CD4-positive, alpha-beta T cell treated with Interleukin-10 for 1 hour (primary cell): ENCODE measurements at regions not wholly inside any gene's neighbourhood (a gene's known extent, or its start where the extent isn't known, plus 50 kb on each side); places are given as distances from the start of the nearest gene placed in this dataset.
"Not testable (repeated sequence)": the region's sequence is repeated elsewhere in the genome, so short reads cannot be mapped to it uniquely, and the experiment has no call there.

Experiments
- DNase-seq: peaks from one replicate; pipeline ENCODE4 v3.0.0-alpha.2; 2020

DNA sequence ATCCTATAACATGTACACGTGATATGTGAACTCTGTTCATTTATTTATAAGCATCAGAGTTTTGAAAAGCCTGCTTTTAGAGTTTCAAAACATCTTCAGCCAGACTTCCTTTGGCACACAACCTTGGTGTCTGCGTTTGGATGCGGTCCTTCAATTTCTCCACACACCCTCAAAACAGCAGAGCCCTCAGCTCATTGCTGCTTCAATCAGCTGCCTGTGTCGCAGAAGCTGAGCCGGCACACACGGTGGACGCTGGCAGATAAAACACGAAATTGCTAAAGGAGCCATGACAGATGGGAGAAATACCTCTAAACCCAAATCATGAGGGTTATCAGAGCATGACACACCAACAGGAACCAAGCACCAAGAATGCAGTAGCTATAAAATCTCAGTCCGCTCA, 396.4 kb upstream of the AKR1E2 start:
- DNase-seq, result no peak

DNA sequence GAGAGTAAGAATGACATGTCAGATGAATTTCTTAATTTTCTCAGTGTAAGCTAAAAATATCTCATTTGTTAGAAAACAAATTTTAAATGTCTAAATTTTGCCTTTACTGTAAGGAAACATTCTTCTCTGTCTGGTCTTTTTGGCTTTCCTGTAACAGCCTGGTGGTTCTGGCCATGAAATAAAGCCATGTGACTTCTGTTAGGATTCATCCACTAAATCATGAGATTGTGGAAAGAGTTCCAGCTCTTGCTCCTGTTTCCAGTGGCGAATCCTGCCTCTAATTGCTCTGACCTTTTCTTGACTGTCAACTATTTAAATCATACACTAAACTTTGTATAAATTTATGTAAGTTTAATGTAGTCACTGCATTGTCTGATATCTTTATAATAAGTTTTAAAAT, 398.5 kb upstream of the AKR1E2 start:
- no peak for DNase-seq

DNA sequence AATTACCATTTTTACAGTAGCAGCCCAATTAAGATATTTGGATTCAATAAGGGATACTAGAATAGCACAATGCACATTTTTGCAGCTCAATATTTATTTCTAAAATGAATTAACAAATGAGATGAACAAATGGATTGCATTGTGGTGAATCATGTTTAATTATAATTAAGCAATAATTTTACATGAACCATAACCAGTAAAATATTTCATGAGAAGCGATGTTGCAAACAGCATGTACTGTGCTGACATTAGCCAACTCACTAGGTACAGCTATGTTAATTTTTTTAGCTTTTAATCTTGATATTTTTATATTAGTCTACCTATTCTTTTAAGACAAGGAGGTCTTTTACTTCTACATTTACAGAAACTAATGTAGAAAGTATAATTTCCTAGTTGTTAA, 399.1 kb upstream of the AKR1E2 start:
- no peak for DNase-seq

DNA sequence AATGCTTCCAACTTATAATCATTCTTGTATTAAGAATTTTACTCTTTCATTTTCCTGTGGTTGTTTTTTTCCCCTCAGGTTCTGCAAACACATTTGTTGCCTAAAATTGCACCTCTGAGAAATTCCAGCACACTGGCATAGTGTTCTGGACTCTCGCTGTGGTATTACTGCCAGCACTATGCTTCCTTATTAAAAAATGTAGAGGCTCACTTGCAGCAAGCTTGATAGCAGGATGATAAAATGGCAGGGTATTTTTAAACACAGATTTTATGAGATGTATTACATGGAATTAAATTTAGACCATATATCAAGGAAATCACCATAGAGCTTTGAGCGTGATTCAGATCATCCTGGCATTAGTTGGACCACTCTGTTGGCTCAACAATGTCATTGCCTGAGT, 416.7 kb upstream of the AKR1E2 start:
- DNase-seq, result no peak

DNA sequence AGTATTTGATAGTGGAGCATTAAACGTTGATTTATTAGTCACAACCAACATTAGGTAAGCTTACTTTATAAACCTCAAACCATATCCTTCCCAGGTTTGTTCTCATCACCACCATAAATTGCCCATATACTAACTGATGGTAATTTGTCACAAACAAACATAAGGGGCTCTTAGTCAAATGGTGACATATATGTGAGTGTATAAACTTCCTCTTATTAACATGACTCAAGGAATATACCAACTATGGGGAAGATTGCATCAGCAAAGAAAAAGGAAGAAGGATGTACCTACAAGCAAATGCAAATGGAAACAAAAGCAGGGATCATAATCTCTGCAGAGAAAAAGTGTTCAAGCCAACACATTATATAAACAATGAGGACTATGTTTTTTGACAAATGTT, 418.2 kb upstream of the AKR1E2 start:
- no peak for DNase-seq

DNA sequence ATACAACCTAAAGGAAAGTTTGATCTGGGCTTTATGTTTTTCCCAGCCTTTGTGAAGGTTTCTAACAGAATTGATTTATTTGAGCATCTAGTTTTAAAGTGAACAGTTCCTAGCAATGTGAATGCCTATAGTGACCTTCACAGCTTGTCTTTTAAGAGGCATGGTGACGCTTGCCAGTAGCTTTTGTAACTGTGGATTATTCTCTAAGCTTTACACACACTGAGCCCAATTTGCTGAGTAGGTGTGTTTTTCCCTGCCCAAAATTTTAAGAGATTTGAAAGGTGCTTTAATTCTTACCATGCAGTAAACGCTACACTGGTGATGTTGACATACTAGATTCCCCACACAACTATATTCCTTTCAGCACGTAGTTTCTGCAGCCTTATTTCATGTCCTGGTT, 420.2 kb upstream of the AKR1E2 start:
- DNase-seq, result no peak

DNA sequence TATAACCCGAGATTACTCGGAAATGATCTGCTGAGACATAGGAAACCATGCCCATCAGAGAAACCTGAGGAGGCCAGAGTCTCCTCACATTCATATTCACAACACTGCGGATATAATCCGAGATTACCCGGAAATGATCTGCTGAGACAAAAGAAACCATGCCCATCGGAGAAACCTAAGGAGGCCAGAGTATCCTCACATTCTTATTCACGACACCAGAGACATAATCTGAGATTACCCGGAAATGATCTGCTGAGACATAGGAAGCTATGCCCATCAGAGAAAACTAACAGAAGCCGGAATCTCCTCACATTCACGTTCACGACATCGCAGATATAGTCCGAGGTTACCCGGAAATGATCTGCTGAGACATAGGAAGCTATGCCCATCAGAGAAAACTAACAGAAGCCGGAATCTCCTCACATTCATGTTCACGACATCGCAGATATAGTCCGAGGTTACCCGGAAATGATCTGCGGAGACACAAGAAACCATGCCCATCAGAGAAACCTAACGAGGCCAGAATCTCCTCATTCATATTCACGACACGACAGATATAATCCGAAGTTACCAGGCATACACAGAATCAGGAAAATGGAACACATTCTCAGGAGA, 422.3 kb upstream of the AKR1E2 start:
- DNase-seq, result no peak

DNA sequence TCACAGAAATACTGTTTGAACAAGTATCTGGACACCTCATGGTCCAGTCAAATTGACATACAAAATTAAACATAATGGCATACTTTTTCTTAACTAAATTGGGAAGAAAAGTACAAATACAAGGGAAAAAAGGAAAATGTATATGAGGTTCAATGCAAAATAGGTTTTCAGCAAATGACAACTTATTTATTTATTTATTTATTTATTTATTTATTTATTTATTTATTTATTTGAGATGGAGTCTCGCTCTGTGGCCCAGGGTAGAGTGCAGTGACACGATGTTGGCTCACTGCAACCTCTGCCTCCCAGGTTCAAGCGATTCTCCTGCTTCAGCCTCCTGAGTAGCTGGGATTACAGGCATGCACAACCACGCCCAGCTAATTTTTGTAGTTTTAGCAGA, 424.9 kb upstream of the AKR1E2 start:
- DNase-seq, result not testable (repeated sequence)

DNA sequence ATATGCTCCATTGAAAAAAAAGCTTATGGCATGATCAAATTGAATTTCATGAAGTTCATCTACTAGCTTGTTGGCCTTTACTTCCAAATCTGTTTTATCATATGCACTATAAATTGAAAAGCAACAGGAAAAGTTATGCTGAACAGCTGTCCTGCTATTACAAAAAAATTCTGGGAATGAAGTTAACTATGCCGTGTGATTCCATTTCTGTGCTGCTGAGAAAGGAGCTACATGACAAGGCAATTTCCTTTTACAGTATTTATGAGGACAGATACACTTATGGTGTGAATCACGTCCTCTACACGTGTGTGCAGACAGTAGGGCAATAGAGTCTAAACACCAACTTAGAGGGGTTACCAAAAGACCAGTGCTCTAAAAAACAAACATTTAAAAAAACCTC, 426.5 kb upstream of the AKR1E2 start:
- DNase-seq, result no peak

DNA sequence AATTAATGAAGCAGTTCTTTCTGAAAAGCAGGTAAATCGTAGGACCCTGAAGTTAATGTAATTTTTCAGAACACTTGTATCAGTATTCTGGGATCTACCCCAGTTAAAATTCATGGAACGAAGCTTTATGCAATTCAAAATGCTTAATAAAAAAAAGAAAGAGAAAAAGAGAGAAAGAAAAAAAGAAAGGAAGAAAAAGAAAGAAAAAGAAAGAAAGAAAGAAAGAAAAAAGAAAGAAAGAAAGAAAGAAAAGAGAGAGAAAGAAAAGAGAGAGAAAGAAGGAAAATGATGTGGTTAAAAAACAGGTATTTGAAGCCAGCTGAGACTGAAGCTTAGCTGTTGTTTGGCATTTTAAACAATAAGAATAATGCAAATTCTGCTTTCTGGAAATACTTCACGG, 427.4 kb upstream of the AKR1E2 start:
- no peak for DNase-seq

DNA sequence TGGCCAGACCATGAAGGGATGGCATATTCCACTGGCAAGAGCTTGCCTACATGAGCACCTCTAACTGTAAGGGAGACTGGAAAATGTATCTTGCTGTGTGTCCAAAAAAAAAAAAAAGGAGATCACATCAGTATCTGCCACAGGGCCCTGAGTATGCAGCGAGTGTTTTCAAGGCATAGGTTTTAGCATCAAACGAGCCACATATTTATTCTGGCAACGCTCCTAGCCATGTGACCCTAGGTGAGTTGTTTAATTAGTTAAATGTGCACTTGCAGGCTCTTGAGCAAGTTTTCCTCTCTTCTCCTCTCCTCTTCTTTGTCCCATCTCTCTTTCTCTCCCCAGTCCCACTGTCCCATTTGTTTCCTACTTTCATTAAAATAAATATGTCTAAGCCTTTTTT, 428.7 kb upstream of the AKR1E2 start:
- DNase-seq, result no peak

DNA sequence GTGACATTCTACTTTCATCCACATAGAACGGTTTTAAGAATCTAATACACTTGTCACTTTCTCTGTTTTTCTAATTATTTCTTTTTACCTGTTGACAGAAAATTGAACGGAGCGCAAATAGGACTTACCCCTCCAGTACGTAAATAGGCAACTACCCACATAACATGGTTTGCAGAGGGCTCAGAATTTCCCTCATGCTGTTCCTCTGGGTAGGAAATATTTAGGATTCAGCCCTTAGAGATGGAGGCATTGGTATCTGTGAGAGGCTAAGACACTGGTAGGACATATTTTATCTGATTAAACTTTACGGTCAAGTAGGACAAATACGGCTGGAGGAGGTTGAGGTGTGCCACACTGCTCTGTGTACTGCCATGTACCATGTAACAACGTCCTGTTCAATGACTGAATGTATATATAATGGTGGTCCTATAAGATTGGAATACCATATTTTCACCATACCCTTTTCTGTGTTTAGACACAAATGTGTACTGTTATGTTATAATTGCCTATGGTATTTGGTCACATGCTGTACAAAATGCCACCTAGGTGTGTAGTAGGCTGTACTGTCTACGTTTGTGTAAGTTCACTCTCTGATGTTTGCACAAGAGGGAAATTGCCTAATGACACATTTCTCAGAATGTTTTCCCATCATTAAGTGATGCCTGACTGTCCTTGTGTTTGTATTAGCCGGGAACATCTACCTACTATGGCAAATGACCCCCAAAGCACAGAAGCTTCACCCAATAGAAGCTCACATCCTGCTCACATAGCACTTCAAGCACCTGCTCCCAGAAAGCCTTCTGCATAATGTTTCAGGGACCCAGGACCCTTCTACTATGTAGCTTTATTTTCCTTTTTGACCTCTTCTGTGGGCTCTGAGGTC, 429.4 kb upstream of the AKR1E2 start:
- no peak for DNase-seq

DNA sequence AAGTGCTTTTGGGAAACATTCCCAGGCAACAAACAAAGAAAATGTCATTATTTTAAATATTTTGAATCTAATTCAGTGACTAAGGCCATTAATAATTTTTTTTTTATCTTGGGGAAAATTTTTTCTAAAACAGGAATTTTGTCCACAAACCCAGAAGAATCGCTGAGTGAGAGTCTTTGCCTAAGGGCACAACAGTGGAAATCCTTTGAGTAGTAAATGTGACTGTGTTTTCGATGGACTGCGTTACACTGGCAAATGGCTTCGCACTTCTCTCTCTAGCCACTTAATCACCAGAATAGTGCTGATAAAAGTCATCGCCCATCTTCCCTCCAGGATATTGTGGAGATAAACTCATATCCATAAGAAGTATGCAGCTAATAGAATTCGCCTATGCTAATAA, 430.3 kb upstream of the AKR1E2 start:
- no peak for DNase-seq

DNA sequence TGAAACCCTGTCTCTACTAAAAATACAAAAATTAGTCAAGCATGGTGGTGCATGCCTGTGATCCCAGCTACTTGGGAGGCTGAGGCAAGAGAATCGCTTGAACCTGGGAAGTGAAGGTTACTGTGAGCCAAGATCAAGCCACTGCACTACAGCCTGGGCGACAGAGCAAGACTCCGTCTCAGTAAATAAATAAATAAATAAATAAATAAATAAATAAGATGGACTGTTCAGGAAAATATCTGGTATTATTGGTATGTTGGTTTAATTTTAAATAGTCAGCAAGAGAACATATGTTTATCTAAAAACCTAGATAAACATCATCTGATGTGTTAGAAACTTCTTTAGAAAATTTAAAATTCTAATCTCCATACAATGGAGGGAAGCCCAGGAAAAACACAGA, 431.6 kb upstream of the AKR1E2 start:
- not testable (repeated sequence) for DNase-seq

DNA sequence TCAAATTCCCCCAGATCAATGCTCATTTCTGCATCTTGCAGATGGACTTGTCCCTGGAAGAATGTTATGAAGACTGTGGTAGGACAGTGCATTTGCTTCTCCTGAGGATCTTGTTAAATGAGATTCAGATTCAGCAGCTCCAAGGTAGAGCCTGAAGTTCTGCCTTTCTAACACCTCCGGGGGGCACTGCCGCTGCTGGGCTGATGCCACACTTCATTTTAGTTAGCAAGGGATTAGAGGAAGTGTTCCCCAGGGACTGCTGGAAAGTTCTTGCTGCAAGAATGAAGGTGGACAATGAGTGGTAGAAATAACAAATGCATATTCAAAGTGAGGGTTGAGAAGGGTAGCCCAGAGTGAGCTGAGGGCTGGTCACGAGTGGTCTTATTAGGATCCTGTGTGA, 434.3 kb upstream of the AKR1E2 start:
- no peak for DNase-seq

DNA sequence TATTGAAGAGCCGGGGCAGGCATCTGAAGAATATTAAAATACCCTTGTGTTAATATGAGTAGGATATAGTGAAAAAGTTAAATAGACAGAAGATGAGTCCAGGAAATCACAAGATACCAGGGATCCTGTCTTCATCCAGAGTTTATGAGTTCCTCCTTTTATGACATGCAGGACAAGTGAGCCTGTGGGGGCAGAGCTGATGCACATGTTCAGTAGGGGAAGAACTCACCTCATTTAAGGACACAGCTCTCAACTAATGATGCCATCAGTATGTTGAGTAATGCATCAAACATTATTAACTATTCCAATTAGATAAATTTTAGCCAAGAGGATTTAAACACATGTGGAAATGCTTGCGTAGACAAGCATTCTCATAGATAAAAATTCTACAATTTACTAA, 435.8 kb upstream of the AKR1E2 start:
- DNase-seq, result no peak

DNA sequence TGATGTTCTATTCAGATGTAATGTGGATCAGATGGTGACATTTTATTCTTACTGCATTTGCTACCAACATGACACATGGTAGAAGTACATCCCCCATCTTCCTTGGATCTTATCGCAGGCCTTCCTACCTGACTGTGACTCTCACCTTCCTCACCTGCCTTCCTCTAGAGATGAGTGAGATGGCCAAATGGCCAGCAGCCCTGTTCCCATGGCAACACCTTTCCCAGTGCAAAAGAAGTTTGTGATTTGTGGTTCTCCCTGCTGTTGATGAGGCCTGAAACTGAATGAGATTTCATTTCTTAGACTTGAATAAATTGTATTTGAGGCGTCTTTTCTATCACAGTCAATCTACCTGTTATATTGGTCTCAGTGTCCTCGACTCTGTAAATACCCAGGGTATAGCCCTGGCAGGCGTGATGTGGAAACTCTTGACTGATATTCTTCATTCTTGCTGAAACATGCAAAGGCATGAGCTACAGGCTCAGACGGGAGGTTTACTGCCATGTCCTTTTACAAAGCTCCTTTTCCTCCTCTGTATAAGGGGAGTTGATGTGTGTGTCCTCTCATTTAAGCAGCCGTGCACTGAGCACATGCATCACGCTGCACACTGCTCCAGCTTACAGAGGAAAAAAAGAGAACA, 440.7 kb upstream of the AKR1E2 start:
- DNase-seq, result no peak

DNA sequence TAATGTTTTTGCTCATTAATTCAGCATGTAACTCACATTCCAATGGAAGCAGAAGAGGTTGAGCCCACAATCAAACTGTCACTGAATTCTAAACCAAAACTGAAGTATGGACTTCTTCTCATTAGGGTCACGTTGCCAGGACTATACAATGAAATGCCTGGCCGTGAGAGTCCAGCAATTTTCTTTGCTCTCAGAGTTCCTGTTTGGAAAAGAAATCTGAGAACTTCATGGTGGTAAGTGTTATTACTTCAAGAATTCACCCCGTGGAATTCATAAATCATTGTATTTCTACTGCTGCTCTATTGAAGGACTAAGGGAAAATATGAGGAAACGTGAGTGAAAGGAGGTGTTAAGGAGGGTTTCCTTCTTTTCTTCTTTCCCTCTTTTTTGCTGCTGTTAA, 441.8 kb upstream of the AKR1E2 start:
- DNase-seq, result no peak

DNA sequence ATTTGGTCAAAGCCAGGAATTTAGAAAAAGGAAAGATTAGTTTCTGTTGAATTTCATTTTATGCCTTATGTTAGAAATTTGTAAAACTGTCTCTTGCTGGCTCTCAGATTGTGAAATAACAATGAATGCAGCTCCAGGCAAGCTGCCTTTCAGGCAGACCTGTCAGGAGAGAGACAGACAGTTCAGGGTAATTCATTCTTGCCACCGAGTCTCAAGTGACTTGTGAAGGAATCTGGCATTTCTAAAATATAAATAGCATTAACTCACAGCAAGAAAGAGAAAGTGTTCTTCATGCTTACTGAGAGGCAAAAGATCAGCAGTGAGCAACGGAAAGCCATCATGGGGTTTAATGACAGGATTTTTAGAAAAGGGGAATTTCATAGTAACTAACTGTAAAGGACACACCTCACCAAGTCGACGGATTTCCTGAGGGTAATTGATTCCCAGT, 442.3 kb upstream of the AKR1E2 start:
- no peak for DNase-seq

DNA sequence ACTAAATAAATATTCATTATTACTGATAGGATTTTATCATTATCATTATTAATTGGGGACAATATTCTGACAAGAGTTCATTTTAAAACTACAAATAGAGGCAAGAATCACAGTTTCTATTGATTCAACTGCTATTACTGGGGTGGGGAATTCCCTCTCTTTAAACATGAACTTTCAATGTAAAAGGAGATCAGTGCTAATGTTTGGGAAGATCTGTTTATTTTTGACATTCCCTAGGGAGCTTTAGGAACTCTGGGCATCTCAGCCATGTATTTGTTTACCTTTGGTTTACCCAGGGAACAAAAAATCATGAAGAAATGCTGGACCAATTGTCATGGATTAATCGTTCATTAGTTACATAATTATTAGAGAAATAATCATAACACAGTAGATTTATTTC, 443.2 kb upstream of the AKR1E2 start:
- no peak for DNase-seq

DNA sequence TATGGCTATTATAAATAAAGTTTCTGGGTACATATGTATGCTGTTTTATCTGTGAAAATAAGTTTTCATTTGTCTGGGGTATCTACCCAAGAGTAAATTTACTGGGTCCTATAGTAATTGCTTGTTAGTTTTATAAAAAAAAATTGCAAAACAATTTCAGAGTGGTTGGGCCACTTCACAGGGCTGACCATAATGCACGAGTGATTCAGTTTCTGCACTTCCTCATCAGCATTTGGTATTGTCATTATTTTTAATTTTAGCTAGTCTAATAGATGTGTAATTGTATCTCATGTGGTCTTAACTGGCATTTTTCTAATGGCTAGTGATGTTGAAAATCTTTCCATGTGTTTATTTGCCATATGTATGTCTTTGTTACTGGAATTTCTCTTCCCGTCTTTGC, 452.4 kb upstream of the AKR1E2 start:
- DNase-seq, result no peak

DNA sequence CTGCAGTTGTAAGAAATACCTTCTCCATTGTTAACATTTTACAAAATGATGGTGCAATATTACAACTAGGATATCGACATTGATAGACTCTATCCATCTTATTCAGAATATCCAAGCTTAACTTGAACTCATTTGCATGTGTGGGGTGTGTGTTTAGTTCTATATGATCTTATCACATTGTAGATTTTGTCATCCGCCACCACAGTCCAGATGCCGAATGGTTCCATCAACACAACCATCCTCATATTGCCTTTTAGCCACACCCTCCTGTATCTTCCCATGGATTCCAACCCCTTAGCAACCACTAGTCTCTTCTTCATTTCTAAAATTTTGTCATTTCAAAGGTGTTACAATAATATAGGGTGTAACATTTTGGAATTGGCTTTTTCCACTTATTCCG, 452.9 kb upstream of the AKR1E2 start:
- DNase-seq, result no peak

DNA sequence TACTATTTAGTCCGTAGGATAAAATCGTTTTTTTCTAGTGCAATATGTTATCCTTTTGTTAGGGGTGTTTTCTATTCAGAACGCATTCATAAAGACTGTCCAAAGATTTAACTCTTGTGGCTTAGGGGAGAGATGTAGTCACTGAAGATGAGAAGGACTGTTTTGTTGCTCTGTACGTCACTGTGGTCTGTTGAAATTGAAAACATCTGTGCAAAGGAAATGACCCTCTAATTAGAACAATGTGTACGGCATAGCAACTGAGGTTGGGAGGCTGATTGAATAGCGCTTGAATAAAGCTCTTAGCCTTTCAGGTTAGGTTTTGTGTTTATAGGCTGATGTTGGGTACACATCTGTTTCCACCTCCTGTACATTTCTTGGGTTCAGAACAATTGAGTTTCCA, 453.4 kb upstream of the AKR1E2 start:
- no peak for DNase-seq

DNA sequence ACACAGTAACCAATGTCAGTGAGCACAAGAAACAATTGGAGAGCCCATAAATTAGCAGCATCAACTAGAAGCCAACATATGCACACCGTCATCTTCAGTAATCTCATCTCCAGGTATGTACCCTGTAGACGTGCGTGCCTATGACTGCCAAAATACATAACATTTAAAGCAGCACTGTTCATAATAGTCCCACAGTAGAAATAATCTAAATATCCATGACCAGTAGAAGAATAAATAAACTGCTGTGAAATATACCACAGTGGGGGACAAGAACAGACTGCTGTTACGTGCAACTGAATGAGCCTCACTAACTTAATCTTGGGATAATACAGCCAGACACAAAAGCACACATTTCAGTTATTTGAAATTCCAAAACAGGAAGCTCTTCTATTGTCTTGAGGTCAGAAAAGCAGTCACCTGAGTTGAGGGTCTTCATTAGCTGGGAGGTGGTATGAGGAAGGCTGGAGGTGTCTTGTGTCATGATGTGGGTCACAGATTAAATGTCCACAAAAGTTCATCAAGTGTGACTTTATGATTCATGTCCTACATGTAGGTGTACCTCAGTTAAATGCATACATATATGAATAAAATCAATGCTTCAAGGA, 454.2 kb upstream of the AKR1E2 start:
- no peak for DNase-seq
